Tibial nerve (tissue), 4 donors: ENCODE measurements at regions not wholly inside any gene's neighbourhood (a gene's known extent, or its start where the extent isn't known, plus 50 kb on each side); places are given as distances from the start of the nearest gene placed in this dataset.

ENCODE experiments used
- DNase-seq, 2 donors: peaks; one replicate each; pipeline ENCODE4 v3.0.0-alpha.2; 2019; ENCODE audit warnings: low spot score in 2 of 2
- H3K27ac ChIP-seq, 4 donors: fragments of 200-600 bp; sonication (generic) in 3 of 4; one replicate each; pipeline ENCODE4 v1.5.1; 2017 to 2019; ENCODE audit warnings: mild to moderate bottlenecking in 1 of 4
- H3K27me3 ChIP-seq, 2 donors: fragments of 200-600 bp; sonication (generic) in 1 of 2; one replicate each; pipeline versions ENCODE4 v1.5.1 to v1.6.0; 2017 to 2019
- H3K36me3 ChIP-seq, 3 donors: fragments of 200-600 bp; sonication (generic); one replicate each; pipeline ENCODE4 v1.5.1; 2018 to 2019
- H3K4me1 ChIP-seq, 4 donors: fragments of 200-600 bp; sonication (generic) in 3 of 4; one replicate each; pipeline ENCODE4 v1.5.1; 2017 to 2019
- H3K4me3 ChIP-seq, 4 donors: fragments of 200-600 bp; sonication (generic) in 3 of 4; one replicate each; pipeline ENCODE4 v1.5.1; 2017 to 2019; ENCODE audit warnings: mild to moderate bottlenecking in 1 of 4, moderate library complexity in 1 of 4
- H3K9me3 ChIP-seq, 4 donors: fragments of 200-600 bp; sonication (generic) in 3 of 4; one replicate each; pipeline ENCODE4 v1.5.1; 2017 to 2019
- CTCF ChIP-seq, 5 experiments: fragments of 200-600 bp in 3 of 5; fragments of 450-650 bp in 2 of 5; sonication (generic) in 3 of 5; IDR thresholded peaks; one replicate each; pipeline ENCODE4 v1.5.1; 2016 to 2019; ENCODE audit warnings: antibody characterized with exemption in 5 of 5, mild to moderate bottlenecking in 3 of 5, moderate library complexity in 2 of 5
- EP300 ChIP-seq, 2 donors: sonication (generic); formaldehyde crosslinking; IDR thresholded peaks; one replicate each; pipeline ENCODE4 v1.6.1; 2017; ENCODE audit warnings: antibody characterized with exemption in 2 of 2, mild to moderate bottlenecking in 1 of 2
- POLR2A ChIP-seq, 2 donors: fragments of 450-650 bp; IDR thresholded peaks; one replicate each; pipeline ENCODE4 v1.6.1; 2017; ENCODE audit warnings: antibody characterized with exemption in 2 of 2, mild to moderate bottlenecking in 2 of 2, moderate library complexity in 2 of 2
- WGBS, 2 donors: methylation state at CpG; one replicate each; pipeline ENCODE4 v1.1.5; 2018; 5-methylcytosine and 5-hydroxymethylcytosine counted together

- Histone ChIP-seq H3K36me3 (no peaks in the 10 kb centered on the region), H3K27me3 (no peaks in the 10 kb centered on the region), H3K4me1 (peaks cover 0 to 20% (median 10%) of the 10 kb centered on the region in 4 donors), H3K27ac (no peak overlapping the region), H3K4me3 (no peak overlapping the region), H3K9me3 (no peaks in the 10 kb centered on the region)
- WGBS, 2 donors, result 83 to 87% methylated on average over 6 of the region's 6 CpGs
- no peak for DNase-seq
- TF ChIP-seq CTCF (IDR thresholded peaks at IDR 0.05) (no peak), POLR2A (IDR thresholded peaks at IDR 0.05) (no peak), EP300 (IDR thresholded peaks at IDR 0.05) (no peak)
Measured at GRCh38 chr3:10599017-10599416, 93.6 kb upstream of the ATP2B2 start.

- DNase-seq, result no peak
- Histone ChIP-seq H3K27me3 (no peaks in the 10 kb centered on the region), H3K36me3 (no peaks in the 10 kb centered on the region), H3K9me3 (no peaks in the 10 kb centered on the region), H3K4me3 (no peak overlapping the region), H3K4me1 (peaks cover 0 to 20% (median 10%) of the 10 kb centered on the region in 4 donors), H3K27ac (no peak overlapping the region)
- TF ChIP-seq POLR2A (IDR thresholded peaks at IDR 0.05) (no peak), EP300 (IDR thresholded peaks at IDR 0.05) (no peak), CTCF (IDR thresholded peaks at IDR 0.05) (no peak)
- 64% methylated on average over 9 of the region's 9 CpGs for WGBS, 2 donors
Measured at GRCh38 chr3:10599444-10599843, 94.1 kb upstream of the ATP2B2 start.

- no peak for DNase-seq
- no peak overlapping the region for H3K4me3 ChIP-seq
- H3K9me3 ChIP-seq, result no peaks in the 10 kb centered on the region
- no peaks in the 10 kb centered on the region for H3K36me3 ChIP-seq
- no peaks in the 10 kb centered on the region for H3K27me3 ChIP-seq
- 22 to 28% methylated on average over 8 of the region's 8 CpGs for WGBS, 2 donors
- no peak for TF ChIP-seq CTCF (IDR thresholded peaks at IDR 0.05)
- no peak for TF ChIP-seq POLR2A (IDR thresholded peaks at IDR 0.05)
- no peak for TF ChIP-seq EP300 (IDR thresholded peaks at IDR 0.05)
- peak overlapping the region in 2 of 4 donors; percentile 50 for H3K27ac ChIP-seq
- peaks cover 0 to 20% (median 10%) of the 10 kb centered on the region in 4 donors for H3K4me1 ChIP-seq
Measured at GRCh38 chr3:10600296-10600714, 94.9 kb upstream of the ATP2B2 start.

- Histone ChIP-seq H3K4me3 (no peak overlapping the region), H3K36me3 (no peaks in the 10 kb centered on the region), H3K27ac (peak overlapping the region in 2 of 4 donors; percentile 50), H3K27me3 (no peaks in the 10 kb centered on the region), H3K4me1 (peaks cover 0 to 20% (median 10%) of the 10 kb centered on the region in 4 donors), H3K9me3 (no peaks in the 10 kb centered on the region)
- no peak for TF ChIP-seq EP300 (IDR thresholded peaks at IDR 0.05)
- no peak for TF ChIP-seq POLR2A (IDR thresholded peaks at IDR 0.05)
- TF ChIP-seq CTCF (IDR thresholded peaks at IDR 0.05), result no peak
- WGBS, 2 donors, result 53 to 66% methylated on average over 5 of the region's 5 CpGs
- no peak for DNase-seq
Measured at GRCh38 chr3:10600726-10601125, 95.3 kb upstream of the ATP2B2 start.

- no peaks in the 10 kb centered on the region for H3K36me3 ChIP-seq
- peak overlapping the region in 2 of 4 donors; percentile 50 to 75 for H3K27ac ChIP-seq
- no peak for DNase-seq
- peaks cover 0 to 20% (median 10%) of the 10 kb centered on the region in 4 donors for H3K4me1 ChIP-seq
- TF ChIP-seq CTCF (IDR thresholded peaks at IDR 0.05) (no peak), POLR2A (IDR thresholded peaks at IDR 0.05) (no peak), EP300 (IDR thresholded peaks at IDR 0.05) (no peak)
- H3K4me3 ChIP-seq, result no peak overlapping the region
- 57 to 58% methylated on average over 4 to 6 of the region's 6 CpGs for WGBS, 2 donors
- no peaks in the 10 kb centered on the region for H3K9me3 ChIP-seq
- no peaks in the 10 kb centered on the region for H3K27me3 ChIP-seq
Measured at GRCh38 chr3:10601151-10601856, 95.9 kb upstream of the ATP2B2 start.
